Endothelial cell of umbilical vein (primary cell): ENCODE measurements at regions not wholly inside any gene's neighbourhood (a gene's known extent, or its start where the extent isn't known, plus 50 kb on each side); places are given as distances from the start of the nearest gene placed in this dataset.

Experiments used
- CTCF ChIP-seq, 2 donors: IDR thresholded peaks; 1 replicate in 1 of 2; 2 replicates in 1 of 2; pipeline ENCODE4 v1.5.1; 2011; ENCODE audit warnings: low read length in 2 of 2, mild to moderate bottlenecking in 2 of 2, moderate library complexity in 2 of 2, control low read depth in 1 of 2, inconsistent platforms in 1 of 2, low read depth in 1 of 2; ENCODE audit not compliant: insufficient read depth in 1 of 2; ENCODE audit errors: extremely low read depth in 1 of 2
- EZH2 ChIP-seq: IDR thresholded peaks from 2 replicates; pipeline ENCODE4 v1.6.1; 2012; ENCODE audit warnings: borderline replicate concordance, low read depth, mild to moderate bottlenecking, moderate library complexity, low read length, inconsistent platforms; ENCODE audit not compliant: severe bottlenecking
- FOS ChIP-seq: IDR thresholded peaks from 2 replicates; pipeline ENCODE4 v1.6.1; 2011; ENCODE audit warnings: mild to moderate bottlenecking, low read length, moderate library complexity, borderline replicate concordance; ENCODE audit not compliant: insufficient read depth
- GATA2 ChIP-seq: IDR thresholded peaks from 2 replicates; pipeline ENCODE4 v1.7.0; 2011; ENCODE audit warnings: low read depth, mild to moderate bottlenecking, moderate library complexity, mixed read lengths, low read length; ENCODE audit not compliant: insufficient read length, insufficient read depth
- JUN ChIP-seq: IDR thresholded peaks from 2 replicates; pipeline ENCODE4 v1.6.1; 2011; ENCODE audit warnings: borderline replicate concordance, low read depth; ENCODE audit not compliant: insufficient read length, insufficient read depth
- MAX ChIP-seq: IDR thresholded peaks from 2 replicates; pipeline ENCODE4 v1.6.1; 2011; ENCODE audit not compliant: insufficient read depth, insufficient read length
- MYC ChIP-seq: IDR thresholded peaks from one replicate; pipeline ENCODE4 v1.6.1; 2011; ENCODE audit warnings: mild to moderate bottlenecking, low read depth, low read length
- POLR2A ChIP-seq: IDR thresholded peaks from 2 replicates; pipeline ENCODE4 v1.6.1; 2012; ENCODE audit warnings: low read depth, mild to moderate bottlenecking, control low read depth, low read length
- POLR2AphosphoS5 ChIP-seq: IDR thresholded peaks from 2 replicates; pipeline ENCODE4 v1.6.1; 2012; ENCODE audit warnings: low read depth, mild to moderate bottlenecking, control low read depth, low read length, moderate library complexity; ENCODE audit not compliant: insufficient read depth

GRCh38 chr6:168252267-168252666 is 67.3 kb downstream of the DACT2 start:
- TF ChIP-seq CTCF (IDR thresholded peaks at IDR 0.05; ENCODE audit: extremely low read depth in 1 of 2, insufficient read depth in 1 of 2, low read depth in 1 of 2, low read length in 2 of 2) (no peak), POLR2A (no peak), POLR2AphosphoS5 (no peak), MYC (no peak), MAX (no peak), JUN (no peak), EZH2 (no peak), GATA2 (no peak), FOS (no peak)
